ENCODE measurements at regions not wholly inside any gene's neighbourhood (a gene's known extent, or its start where the extent isn't known, plus 50 kb on each side); places are given as distances from the start of the nearest gene placed in this dataset.

DNA sequence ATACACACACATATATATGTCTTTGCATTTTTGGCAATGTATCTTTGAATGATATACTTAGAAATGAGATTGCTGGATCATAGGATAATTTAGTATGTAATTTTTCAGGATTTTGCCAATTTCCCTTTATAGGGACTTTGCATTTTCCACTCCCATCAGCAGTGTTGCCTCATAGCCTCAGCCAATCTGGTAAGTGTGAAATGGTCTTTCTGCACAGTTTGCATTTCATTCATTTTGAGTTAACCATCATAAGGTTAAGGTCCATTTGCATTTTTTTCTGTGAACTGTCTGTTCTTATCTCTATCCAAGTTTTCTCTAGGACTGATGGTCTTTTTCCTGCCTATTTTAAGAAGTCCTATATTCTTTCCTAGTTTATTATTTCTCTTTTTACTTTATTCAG lies 474.8 kb downstream of the ZNF674 start:
- H3K56ac ChIP-seq (ENCODE audit: extremely low read depth, insufficient read depth, low read length) = no peak overlapping the region
- no peak overlapping the region for H2AFZ ChIP-seq (replicated peaks; ENCODE audit: low read length, poor library complexity)
- in situ Hi-C loops (cut with MboI; ENCODE audit: low sequenced_read_pairs) (no loop called here), dilution Hi-C loops (cut with HindIII; ENCODE audit: low sequenced_read_pairs, unreplicated experiment) (no loop called here), intact Hi-C loops (cut with micrococcal nuclease) (no loop called here)
- POLR2A ChIA-PET (ENCODE audit: unreplicated experiment) = no interaction called here
- CTCF ChIA-PET = interaction anchor here (0.6 kb wide), 1 partner anchor 259 kb away, joined by 3 read pairs; no protein-coding TSS in a partner anchor
- BruUV-seq (replicated peaks) = no TSS peak
- no peak overlapping the region for H2BK15ac ChIP-seq (ENCODE audit: low read depth, low read length)
- no peaks in the 10 kb centered on the region for H3K9me3 ChIP-seq (ENCODE audit: control insufficient read depth, insufficient read depth, low read length)
- no peak overlapping the region for H3K14ac ChIP-seq (replicated peaks; ENCODE audit: low read depth, low read length)
- H4K8ac ChIP-seq (ENCODE audit: low read depth in 2 of 2, low read length in 2 of 2) = no peak overlapping the region
- H3K18ac ChIP-seq (ENCODE audit: low read depth, low read length) = no peak overlapping the region
- TF ChIP-seq CEBPB (IDR thresholded peaks at IDR 0.05; ENCODE audit: low read depth, low read length) (no peak), CHD1 (IDR thresholded peaks at IDR 0.05; ENCODE audit: low read depth, low read length) (no peak), RCOR1 (IDR thresholded peaks at IDR 0.05; ENCODE audit: insufficient replicate concordance, low read length) (no peak), MXI1 (IDR thresholded peaks at IDR 0.05; ENCODE audit: borderline replicate concordance, low read depth, low read length) (no peak)
- TF ChIP-seq, protein P1, sequence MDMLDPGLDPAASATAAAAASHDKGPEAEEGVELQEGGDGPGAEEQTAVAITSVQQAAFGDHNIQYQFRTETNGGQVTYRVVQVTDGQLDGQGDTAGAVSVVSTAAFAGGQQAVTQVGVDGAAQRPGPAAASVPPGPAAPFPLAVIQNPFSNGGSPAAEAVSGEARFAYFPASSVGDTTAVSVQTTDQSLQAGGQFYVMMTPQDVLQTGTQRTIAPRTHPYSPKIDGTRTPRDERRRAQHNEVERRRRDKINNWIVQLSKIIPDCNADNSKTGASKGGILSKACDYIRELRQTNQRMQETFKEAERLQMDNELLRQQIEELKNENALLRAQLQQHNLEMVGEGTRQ (IDR thresholded peaks at IDR 0.05; ENCODE audit: low read depth, low read length) = no peak
- H4K91ac ChIP-seq (ENCODE audit: insufficient read depth, low read depth, low read length) = no peak overlapping the region
- H3K4me3 ChIP-seq (ENCODE audit: insufficient read depth, low read depth, low read length) = no peak overlapping the region
- no peak overlapping the region for H3K23ac ChIP-seq (ENCODE audit: low read depth, low read length)
- ATAC-seq (ENCODE audit: low read depth) = no peak
- no peaks in the 10 kb centered on the region for H3K27me3 ChIP-seq (ENCODE audit: control insufficient read depth, insufficient read depth, low read length)
- no peaks in the 10 kb centered on the region for H3K79me1 ChIP-seq (ENCODE audit: low read depth in 1 of 2, low read length in 2 of 2)
- no peaks in the 10 kb centered on the region for H4K20me1 ChIP-seq (ENCODE audit: insufficient read depth, low read length)
- no peak overlapping the region for H3K4me2 ChIP-seq (ENCODE audit: low read depth, low read length)
- H3K4me1 ChIP-seq (ENCODE audit: control insufficient read depth, insufficient read depth, low read length) = no peaks in the 10 kb centered on the region
- no peaks in the 10 kb centered on the region for H3K9me1 ChIP-seq (ENCODE audit: insufficient read depth, low read length)
- DNase-seq = no peak
- no peak overlapping the region for H2BK20ac ChIP-seq (ENCODE audit: low read depth, low read length)
- no peak overlapping the region for H3K9ac ChIP-seq (ENCODE audit: low read depth, low read length)
- H2BK120ac ChIP-seq (ENCODE audit: low read depth, low read length) = no peak overlapping the region
- H4K5ac ChIP-seq (ENCODE audit: low read depth, low read length) = no peak overlapping the region
- no peak overlapping the region for H3K4ac ChIP-seq (ENCODE audit: low read depth, low read length)
- no peak overlapping the region for H2AK5ac ChIP-seq (ENCODE audit: low read depth, low read length)
- no peaks in the 10 kb centered on the region for H3K36me3 ChIP-seq (ENCODE audit: control insufficient read depth, insufficient read depth, low read length)
- H2AK9ac ChIP-seq (replicated peaks; ENCODE audit: low read depth, low read length, poor library complexity) = no peak overlapping the region
- no peak overlapping the region for H2BK5ac ChIP-seq (ENCODE audit: low read depth, low read length, poor library complexity, severe bottlenecking)
- no peak overlapping the region for H3K27ac ChIP-seq (ENCODE audit: insufficient read depth, low read length)

All from IMR-90 (cell line).